GM20000 (cell line): ENCODE measurements at regions not wholly inside any gene's neighbourhood (a gene's known extent, or its start where the extent isn't known, plus 50 kb on each side); places are given as distances from the start of the nearest gene placed in this dataset.
"Not testable (repeated sequence)": the region's sequence is repeated elsewhere in the genome, so short reads cannot be mapped to it uniquely, and the experiment has no call there.

Experiments used
- DNase-seq: peaks from one replicate; pipeline ENCODE4 v3.0.0; 2012; ENCODE audit warnings: low spot score
- CTCF ChIP-seq: IDR thresholded peaks from 2 replicates; pipeline ENCODE4 v1.5.1; 2012; ENCODE audit warnings: mild to moderate bottlenecking, control low read depth; ENCODE audit errors: extremely low read depth, missing control alignments

GRCh38 chr13:106083620-106084350 lies 451.7 kb downstream of the EFNB2 start:
- DNase-seq = peak; percentile 26
- TF ChIP-seq CTCF = peak; percentile 47

- not testable (repeated sequence) for DNase-seq
Observed at GRCh38 chr13:106081221-106081620, 454.2 kb downstream of the EFNB2 start.

- no peak for TF ChIP-seq CTCF
- DNase-seq = no peak
Observed at GRCh38 chr13:106078191-106078590, 457.3 kb downstream of the EFNB2 start.

GRCh38 chr13:106077017-106077416 lies 458.4 kb downstream of the EFNB2 start:
- TF ChIP-seq CTCF = no peak
- DNase-seq = no peak

- no peak for TF ChIP-seq CTCF
- no peak for DNase-seq
Observed at GRCh38 chr13:106072014-106072413, 463.4 kb downstream of the EFNB2 start.

GRCh38 chr13:106063591-106064313 lies 471.7 kb downstream of the EFNB2 start:
- TF ChIP-seq CTCF = no peak
- no peak for DNase-seq

- no peak for TF ChIP-seq CTCF
- DNase-seq = no peak
Observed at GRCh38 chr13:106061781-106062180, 473.7 kb downstream of the EFNB2 start.
